Umbilical cord (tissue), 1 donor: ENCODE measurements at regions not wholly inside any gene's neighbourhood (a gene's known extent, or its start where the extent isn't known, plus 50 kb on each side); places are given as distances from the start of the nearest gene placed in this dataset.
A peak's percentile ranks its signal among the peaks of the same experiment; 100 is the strongest.

Source experiments
- DNase-seq: peaks from one replicate; pipeline ENCODE4 v3.0.0-alpha.2; 2015; ENCODE audit warnings: low spot score

- no peak for DNase-seq
Observed at GRCh38 chr11:28684011-28684586, 575.9 kb downstream of the METTL15 start.

GRCh38 chr11:28679795-28680468 is 571.7 kb downstream of the METTL15 start:
- no peak for DNase-seq

- DNase-seq = no peak
Observed at GRCh38 chr11:28677721-28678120, 569.5 kb downstream of the METTL15 start.

- peak; percentile 13 for DNase-seq
Observed at GRCh38 chr11:28675183-28675582, 567.0 kb downstream of the METTL15 start.

GRCh38 chr11:28674433-28675103 is 566.4 kb downstream of the METTL15 start:
- DNase-seq = peak; percentile 72

GRCh38 chr11:28673691-28674432 is 565.7 kb downstream of the METTL15 start:
- no peak for DNase-seq

GRCh38 chr11:28671274-28671673 is 563.1 kb downstream of the METTL15 start:
- DNase-seq = no peak

GRCh38 chr11:28666632-28667031 is 558.4 kb downstream of the METTL15 start:
- no peak for DNase-seq

GRCh38 chr11:28659716-28660348 is 551.6 kb downstream of the METTL15 start:
- DNase-seq = no peak

GRCh38 chr11:28657378-28658030 is 549.3 kb downstream of the METTL15 start:
- no peak for DNase-seq

GRCh38 chr11:28654191-28654590 is 546.0 kb downstream of the METTL15 start:
- no peak for DNase-seq

GRCh38 chr11:28649922-28650321 is 541.7 kb downstream of the METTL15 start:
- no peak for DNase-seq

- no peak for DNase-seq
Observed at GRCh38 chr11:28636566-28636965, 528.4 kb downstream of the METTL15 start.

GRCh38 chr11:28636033-28636432 is 527.8 kb downstream of the METTL15 start:
- DNase-seq = no peak

GRCh38 chr11:28632338-28632737 is 524.1 kb downstream of the METTL15 start:
- DNase-seq = no peak

- no peak for DNase-seq
Observed at GRCh38 chr11:28631148-28631547, 523.0 kb downstream of the METTL15 start.

- no peak for DNase-seq
Observed at GRCh38 chr11:28629235-28629634, 521.0 kb downstream of the METTL15 start.

- DNase-seq = no peak
Observed at GRCh38 chr11:28628412-28628811, 520.2 kb downstream of the METTL15 start.

GRCh38 chr11:28627690-28628255 is 519.6 kb downstream of the METTL15 start:
- no peak for DNase-seq

GRCh38 chr11:28625532-28625931 is 517.3 kb downstream of the METTL15 start:
- no peak for DNase-seq

GRCh38 chr11:28621753-28622152 is 513.6 kb downstream of the METTL15 start:
- DNase-seq = no peak
